GM21825 (cell line): ENCODE measurements at regions not wholly inside any gene's neighbourhood (a gene's known extent, or its start where the extent isn't known, plus 50 kb on each side); places are given as distances from the start of the nearest gene placed in this dataset.

Source experiments
- ATAC-seq: cut with Tn5 transposase; IDR thresholded peaks from one replicate; pipeline ENCODE4 v1.9.1; 2021; ENCODE audit warnings: mild to moderate bottlenecking, moderate library complexity; ENCODE audit not compliant: unreplicated experiment

GRCh38 chr22:47854680-47855079 is 1092.2 kb downstream of the TBC1D22A start:
- no peak for ATAC-seq

- ATAC-seq, result no peak
These were observed 1091.8 kb downstream of the TBC1D22A start for GRCh38 chr22:47854251-47854650.

- no peak for ATAC-seq
These were observed 1091.3 kb downstream of the TBC1D22A start for GRCh38 chr22:47853750-47854149.

GRCh38 chr22:47851586-47851985 is 1089.1 kb downstream of the TBC1D22A start:
- no peak for ATAC-seq

- ATAC-seq, result no peak
These were observed 1088.2 kb downstream of the TBC1D22A start for GRCh38 chr22:47850644-47851151.

GRCh38 chr22:47849576-47849975 is 1087.1 kb downstream of the TBC1D22A start:
- ATAC-seq, result no peak

GRCh38 chr22:47848184-47848920 is 1085.9 kb downstream of the TBC1D22A start:
- ATAC-seq, result no peak

- ATAC-seq, result no peak
These were observed 1084.9 kb downstream of the TBC1D22A start for GRCh38 chr22:47847131-47847890.

GRCh38 chr22:47846206-47846605 is 1083.8 kb downstream of the TBC1D22A start:
- ATAC-seq, result no peak

- no peak for ATAC-seq
These were observed 1079.7 kb downstream of the TBC1D22A start for GRCh38 chr22:47842119-47842518.

- no peak for ATAC-seq
These were observed 1078.7 kb downstream of the TBC1D22A start for GRCh38 chr22:47841156-47841555.

- ATAC-seq, result no peak
These were observed 1077.3 kb downstream of the TBC1D22A start for GRCh38 chr22:47839595-47840227.

GRCh38 chr22:47837703-47838102 is 1075.3 kb downstream of the TBC1D22A start:
- ATAC-seq, result no peak

- ATAC-seq, result no peak
These were observed 1074.5 kb downstream of the TBC1D22A start for GRCh38 chr22:47836957-47837356.

GRCh38 chr22:47835726-47836125 is 1073.3 kb downstream of the TBC1D22A start:
- ATAC-seq, result no peak

- ATAC-seq, result no peak
These were observed 1063.6 kb downstream of the TBC1D22A start for GRCh38 chr22:47826016-47826415.

- ATAC-seq, result no peak
These were observed 1060.0 kb downstream of the TBC1D22A start for GRCh38 chr22:47822422-47822821.

GRCh38 chr22:47818496-47818895 is 1056.0 kb downstream of the TBC1D22A start:
- no peak for ATAC-seq

GRCh38 chr22:47817380-47817779 is 1054.9 kb downstream of the TBC1D22A start:
- ATAC-seq, result no peak

- no peak for ATAC-seq
These were observed 1054.4 kb downstream of the TBC1D22A start for GRCh38 chr22:47816863-47817210.

GRCh38 chr22:47816121-47816862 is 1053.8 kb downstream of the TBC1D22A start:
- ATAC-seq, result no peak
